Trophoblast cell (in vitro differentiated cells and primary cell): ENCODE measurements at regions not wholly inside any gene's neighbourhood (a gene's known extent, or its start where the extent isn't known, plus 50 kb on each side); places are given as distances from the start of the nearest gene placed in this dataset.
A peak's percentile ranks its signal among the peaks of the same experiment; 100 is the strongest.

Source experiments
- DNase-seq, 2 donors: peaks; one replicate each; pipeline ENCODE4 v3.0.0-alpha.2; 2016
- H2AFZ ChIP-seq: 2 replicates; pipeline ENCODE4 v1.6.1; 2013; ENCODE audit warnings: low read length, moderate library complexity, mild to moderate bottlenecking; ENCODE audit not compliant: insufficient read depth, poor library complexity
- H2AK5ac ChIP-seq: 2 replicates; pipeline ENCODE4 v1.6.1; 2013; ENCODE audit warnings: mild to moderate bottlenecking, low read length
- H2BK120ac ChIP-seq: 2 replicates; pipeline ENCODE4 v1.6.1; 2013; ENCODE audit warnings: low read length, mild to moderate bottlenecking, moderate library complexity; ENCODE audit not compliant: insufficient read depth, poor library complexity
- H2BK12ac ChIP-seq: 2 replicates; pipeline ENCODE4 v1.6.1; 2013; ENCODE audit warnings: mild to moderate bottlenecking, low read length, moderate library complexity
- H2BK5ac ChIP-seq: 2 replicates; pipeline ENCODE4 v1.6.1; 2013; ENCODE audit warnings: low read length, low read depth, moderate library complexity, mild to moderate bottlenecking; ENCODE audit not compliant: poor library complexity
- H3K14ac ChIP-seq: 2 replicates; pipeline ENCODE4 v1.6.1; 2013; ENCODE audit warnings: mild to moderate bottlenecking, low read length
- H3K18ac ChIP-seq: 2 replicates; pipeline ENCODE4 v1.6.1; 2013; ENCODE audit warnings: mild to moderate bottlenecking, low read length
- H3K23ac ChIP-seq: 2 replicates; pipeline ENCODE4 v1.6.1; 2013; ENCODE audit warnings: low read length
- H3K27ac ChIP-seq: 2 replicates; pipeline ENCODE4 v1.5.1; 2013; ENCODE audit warnings: low read depth, mild to moderate bottlenecking, inconsistent platforms, low read length, moderate library complexity
- H3K27me3 ChIP-seq: 2 replicates; pipeline ENCODE4 v1.6.1; 2013; ENCODE audit warnings: inconsistent platforms, mild to moderate bottlenecking, low read length, moderate library complexity; ENCODE audit not compliant: insufficient read depth
- H3K36me3 ChIP-seq, 2 experiments: 1 replicate in 1 of 2; 2 replicates in 1 of 2; pipeline ENCODE4 v1.6.1; 2013; ENCODE audit warnings: low read length in 2 of 2, mild to moderate bottlenecking in 2 of 2, moderate library complexity in 1 of 2; ENCODE audit not compliant: insufficient read depth in 2 of 2, control insufficient read depth in 1 of 2
- H3K4ac ChIP-seq: 2 replicates; pipeline ENCODE4 v1.6.1; 2013; ENCODE audit warnings: low read depth, mild to moderate bottlenecking, low read length, moderate library complexity
- H3K4me1 ChIP-seq, 2 experiments: 1 replicate in 1 of 2; 2 replicates in 1 of 2; pipeline ENCODE4 v1.6.1; 2013; ENCODE audit warnings: low read length in 2 of 2, mild to moderate bottlenecking in 2 of 2, moderate library complexity in 1 of 2; ENCODE audit not compliant: insufficient read depth in 2 of 2, control insufficient read depth in 1 of 2
- H3K4me2 ChIP-seq: 2 replicates; pipeline ENCODE4 v1.6.1; 2013; ENCODE audit warnings: inconsistent platforms, mild to moderate bottlenecking, low read length, moderate library complexity
- H3K4me3 ChIP-seq: 2 replicates; pipeline ENCODE4 v1.5.1; 2013; ENCODE audit warnings: mild to moderate bottlenecking, low read depth, low read length, inconsistent platforms
- H3K79me1 ChIP-seq: one replicate; pipeline ENCODE4 v1.6.1; 2013; ENCODE audit warnings: low read length
- H3K79me2 ChIP-seq: 2 replicates; pipeline ENCODE4 v1.6.1; 2013; ENCODE audit warnings: low read length, mild to moderate bottlenecking; ENCODE audit not compliant: control insufficient read depth, insufficient read depth, poor library complexity
- H3K9ac ChIP-seq: 2 replicates; pipeline ENCODE4 v1.6.1; 2013; ENCODE audit warnings: mild to moderate bottlenecking, low read length
- H3K9me3 ChIP-seq: 2 replicates; pipeline ENCODE4 v1.6.1; 2013; ENCODE audit warnings: low read depth, mild to moderate bottlenecking, control low read depth, inconsistent platforms, low read length; ENCODE audit not compliant: insufficient read depth
- H4K12ac ChIP-seq: 2 replicates; pipeline ENCODE4 v1.6.1; 2013; ENCODE audit warnings: low read depth, mild to moderate bottlenecking, low read length, moderate library complexity
- H4K8ac ChIP-seq: 2 replicates; pipeline ENCODE4 v1.6.1; 2013; ENCODE audit warnings: low read depth, mild to moderate bottlenecking, low read length, moderate library complexity
- H4K91ac ChIP-seq: one replicate; pipeline ENCODE4 v1.6.1; 2013; ENCODE audit warnings: low read depth, mild to moderate bottlenecking, low read length, moderate library complexity
- WGBS: extraction: QIAGEN DNeasy Blood & Tissue Kit; methylation state at CpG from one replicate; pipeline ENCODE4 v1.1.7; 2013; ENCODE audit warnings: missing lambda C conversion rate; ENCODE audit not compliant: insufficient read length, insufficient coverage; ENCODE audit errors: extremely low coverage; 5-methylcytosine and 5-hydroxymethylcytosine counted together

GRCh38 chr10:3925184-3925583 lies 140.2 kb upstream of the KLF6 start:
- Histone ChIP-seq H3K36me3 (no peaks in the 10 kb centered on the region), H2BK5ac (peak overlapping the region; percentile 85), H3K9ac (no peak overlapping the region), H3K18ac (peak overlapping the region; percentile 46), H3K27ac (no peak overlapping the region), H3K23ac (no peak overlapping the region), H3K4me2 (no peak overlapping the region), H3K79me2 (no peaks in the 10 kb centered on the region), H3K9me3 (no peaks in the 10 kb centered on the region), H4K8ac (peak overlapping the region; percentile 17), H3K4ac (peak overlapping the region; percentile 70), H3K79me1 (peaks cover 7% of the 10 kb centered on the region), H4K12ac (no peak overlapping the region), H4K91ac (peak overlapping the region; percentile 75), H3K4me3 (no peak overlapping the region), H2AFZ (peak overlapping the region; percentile 62), H2AK5ac (peak overlapping the region; percentile 7), H3K4me1 (peaks cover 6% of the 10 kb centered on the region in 2 experiments), H3K27me3 (no peaks in the 10 kb centered on the region), H2BK12ac (peak overlapping the region; percentile 13), H3K14ac (peak overlapping the region; percentile 86), H2BK120ac (peak overlapping the region; percentile 90)
- WGBS: no CpG with 5 or more reads among the region's 4 CpGs
- DNase-seq: no peak

- peak overlapping the region; percentile 11 for H2BK120ac ChIP-seq
- H2BK12ac ChIP-seq: no peak overlapping the region
- no peak overlapping the region for H2BK5ac ChIP-seq
- H4K91ac ChIP-seq: no peak overlapping the region
- no peaks in the 10 kb centered on the region for H3K9me3 ChIP-seq
- H3K4ac ChIP-seq: no peak overlapping the region
- WGBS: no CpG with 5 or more reads among the region's 5 CpGs
- H3K79me1 ChIP-seq: peaks cover 7% of the 10 kb centered on the region
- H3K9ac ChIP-seq: no peak overlapping the region
- no peak overlapping the region for H4K8ac ChIP-seq
- H3K18ac ChIP-seq: no peak overlapping the region
- H3K4me1 ChIP-seq: peaks cover 6% of the 10 kb centered on the region in 2 experiments
- H3K27ac ChIP-seq: peak overlapping the region; percentile 68
- H3K27me3 ChIP-seq: no peaks in the 10 kb centered on the region
- no peak overlapping the region for H3K23ac ChIP-seq
- no peak overlapping the region for H2AK5ac ChIP-seq
- no peak overlapping the region for H3K14ac ChIP-seq
- H3K4me3 ChIP-seq: no peak overlapping the region
- H3K4me2 ChIP-seq: no peak overlapping the region
- no peak overlapping the region for H2AFZ ChIP-seq
- H3K36me3 ChIP-seq: no peaks in the 10 kb centered on the region
- DNase-seq: peak; percentile 48 to 74
- H4K12ac ChIP-seq: no peak overlapping the region
- no peaks in the 10 kb centered on the region for H3K79me2 ChIP-seq
Observed at GRCh38 chr10:3924344-3924743, 139.3 kb upstream of the KLF6 start.

DNA sequence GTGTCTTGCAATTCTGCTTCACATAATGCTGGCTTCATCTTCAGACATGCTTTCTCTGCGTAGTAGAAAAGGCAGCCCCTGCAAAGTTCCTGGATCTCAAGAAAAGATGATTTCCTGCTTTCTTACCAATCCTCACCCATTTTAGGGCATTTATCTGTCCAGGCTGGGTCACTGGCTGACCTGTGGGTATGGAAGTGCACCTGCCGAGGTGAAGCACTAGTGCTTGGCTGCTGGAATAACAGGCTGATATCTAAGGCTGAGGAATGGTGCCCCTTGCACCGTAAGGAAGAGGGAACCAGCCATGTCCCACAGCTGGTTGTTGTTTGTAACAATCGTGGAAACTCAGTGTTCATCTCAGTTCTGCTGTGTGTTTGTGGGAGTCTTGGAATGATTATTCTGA lies 138.0 kb upstream of the KLF6 start:
- peaks cover 6% of the 10 kb centered on the region in 2 experiments for H3K4me1 ChIP-seq
- peak overlapping the region; percentile 63 for H2BK12ac ChIP-seq
- H2BK120ac ChIP-seq: no peak overlapping the region
- H3K9me3 ChIP-seq: no peaks in the 10 kb centered on the region
- H4K8ac ChIP-seq: no peak overlapping the region
- H3K18ac ChIP-seq: no peak overlapping the region
- no peak overlapping the region for H3K23ac ChIP-seq
- H3K4me3 ChIP-seq: no peak overlapping the region
- no peak overlapping the region for H4K12ac ChIP-seq
- H3K79me2 ChIP-seq: no peaks in the 10 kb centered on the region
- no peak overlapping the region for H3K4ac ChIP-seq
- H3K4me2 ChIP-seq: no peak overlapping the region
- H3K9ac ChIP-seq: no peak overlapping the region
- H2AK5ac ChIP-seq: peak overlapping the region; percentile 52
- H3K27ac ChIP-seq: no peak overlapping the region
- no peaks in the 10 kb centered on the region for H3K27me3 ChIP-seq
- H2AFZ ChIP-seq: no peak overlapping the region
- H4K91ac ChIP-seq: no peak overlapping the region
- peaks cover 7% of the 10 kb centered on the region for H3K79me1 ChIP-seq
- no peak for DNase-seq
- no peaks in the 10 kb centered on the region for H3K36me3 ChIP-seq
- H2BK5ac ChIP-seq: no peak overlapping the region
- no peak overlapping the region for H3K14ac ChIP-seq
- WGBS: no CpG with 5 or more reads among the region's 4 CpGs

GRCh38 chr10:3919709-3920308 lies 134.8 kb upstream of the KLF6 start:
- Histone ChIP-seq H3K27ac (no peak overlapping the region), H3K4ac (no peak overlapping the region), H3K9ac (no peak overlapping the region), H3K79me2 (no peaks in the 10 kb centered on the region), H2BK12ac (no peak overlapping the region), H3K4me1 (peaks cover 3 to 6% of the 10 kb centered on the region in 2 experiments), H2BK5ac (no peak overlapping the region), H3K4me2 (no peak overlapping the region), H4K8ac (no peak overlapping the region), H3K79me1 (peaks cover 3% of the 10 kb centered on the region), H4K12ac (no peak overlapping the region), H4K91ac (no peak overlapping the region), H2AFZ (no peak overlapping the region), H3K9me3 (no peaks in the 10 kb centered on the region), H3K14ac (no peak overlapping the region), H3K4me3 (no peak overlapping the region), H2AK5ac (no peak overlapping the region), H3K36me3 (no peaks in the 10 kb centered on the region), H2BK120ac (no peak overlapping the region), H3K18ac (no peak overlapping the region), H3K23ac (no peak overlapping the region), H3K27me3 (no peaks in the 10 kb centered on the region)
- no peak for DNase-seq
- no CpG with 5 or more reads among the region's 3 CpGs for WGBS
